ENCODE measurements at regions not wholly inside any gene's neighbourhood (a gene's known extent, or its start where the extent isn't known, plus 50 kb on each side); places are given as distances from the start of the nearest gene placed in this dataset.
A peak's percentile ranks its signal among the peaks of the same experiment; 100 is the strongest.

DNA sequence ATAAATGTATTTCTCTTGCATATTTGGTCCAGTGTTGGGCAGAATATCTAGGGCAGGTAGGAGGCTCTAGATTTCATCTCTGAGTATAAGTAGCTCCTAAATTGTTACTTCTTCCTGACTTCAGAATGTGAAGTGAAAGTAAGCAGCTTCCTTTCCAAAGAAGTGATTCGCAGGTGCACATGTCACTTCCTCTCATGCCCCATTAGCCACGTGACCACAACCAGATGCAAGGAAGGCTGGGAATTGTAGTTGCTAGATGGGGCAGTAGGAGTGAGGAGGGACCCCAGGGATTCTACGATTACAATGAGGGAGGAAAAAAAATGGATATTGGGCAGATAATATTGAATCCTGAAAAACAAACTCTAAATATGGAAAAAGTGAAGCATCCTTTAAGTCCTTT lies 113.2 kb upstream of the CYYR1 start (continued):
- no peak for TF ChIP-seq POLR2AphosphoS2 (IDR thresholded peaks at IDR 0.05; ENCODE audit: low read depth, low read length)
- TF ChIP-seq ZNF384 (IDR thresholded peaks at IDR 0.05; ENCODE audit: borderline replicate concordance, low read depth, low read length) = no peak
- peak; percentile 73; the same call in 1 of the 2 replicates for TF ChIP-seq GABPA (IDR thresholded peaks at IDR 0.05; ENCODE audit: low read depth)
- TF ChIP-seq HDGF (IDR thresholded peaks at IDR 0.05) = no peak
- TF ChIP-seq NFIC (IDR thresholded peaks at IDR 0.05; ENCODE audit: low read depth, low read length) = no peak
- TF ChIP-seq, protein P1, sequence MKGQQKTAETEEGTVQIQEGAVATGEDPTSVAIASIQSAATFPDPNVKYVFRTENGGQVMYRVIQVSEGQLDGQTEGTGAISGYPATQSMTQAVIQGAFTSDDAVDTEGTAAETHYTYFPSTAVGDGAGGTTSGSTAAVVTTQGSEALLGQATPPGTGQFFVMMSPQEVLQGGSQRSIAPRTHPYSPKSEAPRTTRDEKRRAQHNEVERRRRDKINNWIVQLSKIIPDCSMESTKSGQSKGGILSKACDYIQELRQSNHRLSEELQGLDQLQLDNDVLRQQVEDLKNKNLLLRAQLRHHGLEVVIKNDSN (IDR thresholded peaks at IDR 0.05; ENCODE audit: borderline replicate concordance, extremely low read length, insufficient read depth, low read depth, low read length) = peak; percentile 52
- TF ChIP-seq CREB1 (IDR thresholded peaks at IDR 0.05; ENCODE audit: low read depth) = 0 out of 2 replicates have a peak, but pooled peaks have one; percentile 19
- no peak for TF ChIP-seq IKZF1 (conservative IDR thresholded peaks at IDR 0.05)
- peak; percentile 43; the same call in 1 of the 2 replicates for TF ChIP-seq RAD51 (IDR thresholded peaks at IDR 0.05)

DNA sequence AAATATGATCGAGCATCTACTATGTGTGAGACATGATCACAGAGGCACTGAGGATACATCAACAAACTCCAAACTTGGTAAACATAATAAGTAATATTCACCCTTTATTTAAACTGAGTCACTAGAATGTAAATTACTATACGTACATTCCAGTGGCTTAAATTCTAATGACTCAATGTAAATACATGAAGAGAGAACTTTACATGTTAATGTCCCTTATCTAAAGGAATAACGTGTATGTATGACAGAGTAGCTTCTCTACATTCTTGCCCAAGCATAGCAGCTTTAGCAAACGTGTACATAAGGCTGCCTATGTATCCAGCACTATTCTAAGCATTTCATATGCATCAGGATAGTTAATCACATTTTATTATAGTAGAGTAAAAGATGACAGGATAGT lies 111.8 kb upstream of the CYYR1 start:
- ChIA-PET CTCF (no interaction called here), POLR2A (no interaction called here), RAD21 (ENCODE audit: unreplicated experiment) (no interaction called here), SMC1A (ENCODE audit: uncharacterized antibody, unreplicated experiment) (no interaction called here)
- H3K9ac ChIP-seq (ENCODE audit: control insufficient read depth, insufficient read depth, low read length) = no peak overlapping the region
- no peaks in the 10 kb centered on the region for H4K20me1 ChIP-seq (ENCODE audit: control insufficient read depth, insufficient read depth)
- 8% methylated on average over 4 of the region's 4 CpGs for WGBS (ENCODE audit: insufficient coverage, insufficient replicate concordance, low lambda C conversion rate, missing lambda C conversion rate)
- no peaks in the 10 kb centered on the region for H3K27me3 ChIP-seq (replicated peaks in 1 of 2; ENCODE audit: control insufficient read depth in 2 of 2, insufficient read depth in 2 of 2, low read length in 1 of 2)
- no peak overlapping the region for H3K4me2 ChIP-seq (ENCODE audit: control insufficient read depth, insufficient read depth)
- no peak overlapping the region for H2AFZ ChIP-seq (ENCODE audit: control insufficient read depth, low read depth, low read length)
- in situ Hi-C loops (cut with MboI) (no loop called here), intact Hi-C loops (cut with micrococcal nuclease; ENCODE audit: unreplicated experiment) (no loop called here)
- no peaks in the 10 kb centered on the region for H3K79me2 ChIP-seq (ENCODE audit: control insufficient read depth, insufficient read depth, low read length)
- no peak for FAIRE-seq
- no peak overlapping the region for H3K4me3 ChIP-seq
- no TSS peak for BruUV-seq (replicated peaks)
- H3K4me1 ChIP-seq (ENCODE audit: control insufficient read depth, insufficient read depth, low read length) = no peaks in the 10 kb centered on the region
- H3K36me3 ChIP-seq (ENCODE audit: control insufficient read depth in 2 of 2, insufficient read depth in 2 of 2, low read length in 1 of 2) = no peaks in the 10 kb centered on the region
- no peaks in the 10 kb centered on the region for H3K9me3 ChIP-seq (replicated peaks; ENCODE audit: control insufficient read depth, insufficient read depth, low read length)
- ATAC-seq = no peak
- no peak for DNase-seq (ENCODE audit: low read depth, low spot score)
- H3K27ac ChIP-seq (ENCODE audit: control insufficient read depth, insufficient read depth) = no peak overlapping the region
- no peak for TF ChIP-seq CBX3 (IDR thresholded peaks at IDR 0.05; ENCODE audit: borderline replicate concordance, low read depth)
- TF ChIP-seq PAX5 (IDR thresholded peaks at IDR 0.05; ENCODE audit: borderline replicate concordance, low read depth, low read length) = no peak
- no peak for TF ChIP-seq CREB1 (IDR thresholded peaks at IDR 0.05; ENCODE audit: low read depth)
- TF ChIP-seq TCF7 (IDR thresholded peaks at IDR 0.05; ENCODE audit: borderline replicate concordance) = no peak
- no peak for TF ChIP-seq RUNX3 (IDR thresholded peaks at IDR 0.05; ENCODE audit: low read length)
- no peak for TF ChIP-seq MYB (IDR thresholded peaks at IDR 0.05; ENCODE audit: borderline replicate concordance, low read depth, low read length)
- no peak for TF ChIP-seq NR2C2 (IDR thresholded peaks at IDR 0.05; ENCODE audit: borderline replicate concordance, control insufficient read depth, insufficient read length, low read depth)
- no peak for TF ChIP-seq CEBPB (IDR thresholded peaks at IDR 0.05; ENCODE audit: borderline replicate concordance in 1 of 2, low read depth in 2 of 2, low read length in 2 of 2)
- no peak for TF ChIP-seq HDAC6 (IDR thresholded peaks at IDR 0.05; ENCODE audit: unreplicated experiment)
- no peak for TF ChIP-seq MEF2A (IDR thresholded peaks at IDR 0.05; ENCODE audit: insufficient read depth, low read depth, low read length)
- no peak for TF ChIP-seq MYC (IDR thresholded peaks at IDR 0.05; ENCODE audit: insufficient read depth, insufficient read length, insufficient replicate concordance, low read length, severe bottlenecking)
- TF ChIP-seq FOXM1 (IDR thresholded peaks at IDR 0.05; ENCODE audit: low read depth, low read length) = no peak
- no peak for TF ChIP-seq EGR1 (IDR thresholded peaks at IDR 0.05; ENCODE audit: borderline replicate concordance in 1 of 2, low read depth in 2 of 2, low read length in 2 of 2)

Measured in GM12878 (cell line).